Left lung (tissue), 4 donors: ENCODE measurements at regions not wholly inside any gene's neighbourhood (a gene's known extent, or its start where the extent isn't known, plus 50 kb on each side); places are given as distances from the start of the nearest gene placed in this dataset.

Experiments
- ATAC-seq: fragments of 200-7000 bp; cut with Tn5 transposase; one replicate; pipeline ENCODE4 v1.9.1; 2020; ENCODE audit warnings: moderate library complexity
- DNase-seq, 4 donors: peaks; one replicate each; pipeline ENCODE4 v3.0.0-alpha.2; 2013 to 2020
- H3K27ac ChIP-seq, 2 donors: fragments of 200-600 bp; sonication (generic) in 1 of 2; one replicate each; pipeline versions ENCODE4 v1.5.0 to v1.8.0; 2020 to 2021
- H3K27me3 ChIP-seq, 2 donors: fragments of 200-600 bp; sonication (generic) in 1 of 2; one replicate each; pipeline versions ENCODE4 v1.5.0 to v1.8.0; 2020 to 2021
- H3K36me3 ChIP-seq, 2 donors: fragments of 200-600 bp; sonication (generic) in 1 of 2; one replicate each; pipeline versions ENCODE4 v1.5.0 to v1.8.0; 2020 to 2021
- H3K4me1 ChIP-seq, 2 donors: fragments of 200-600 bp; one replicate each; pipeline ENCODE4 v1.8.0; 2021
- H3K4me3 ChIP-seq, 2 donors: fragments of 200-600 bp; sonication (generic) in 1 of 2; one replicate each; pipeline versions ENCODE4 v1.5.0 to v1.8.0; 2020 to 2021; ENCODE audit warnings: mild to moderate bottlenecking in 1 of 2
- H3K9me3 ChIP-seq, 2 donors: fragments of 200-600 bp; sonication (generic) in 1 of 2; one replicate each; pipeline versions ENCODE4 v1.5.0 to v1.8.0; 2020 to 2021
- intact Hi-C, 2 donors: fragments of 100-400 bp; cut with DNase I; formaldehyde crosslinking; loops; one replicate each; pipeline versions ENCODE4 v1.11.2 to v1.14.2; 2022
- TF ChIP-seq, protein P1 (sequence below), 2 donors: fragments of 200-600 bp; sonication (generic) in 1 of 2; IDR thresholded peaks; one replicate each; pipeline versions ENCODE4 v1.5.0 to v1.8.0; 2021; ENCODE audit warnings: antibody characterized with exemption in 2 of 2
- donor health status: DM: no; HTN: yes; CAD: no.
- donor health status: DM: no; HTN: no; CAD: no.

GRCh38 chr2:217193431-217194340 lies 333.8 kb upstream of the TNP1 start:
- H3K36me3 ChIP-seq, result no peaks in the 10 kb centered on the region
- no peaks in the 10 kb centered on the region for H3K27me3 ChIP-seq
- H3K9me3 ChIP-seq, result peaks cover 0 to 9% of the 10 kb centered on the region in 2 donors
- DNase-seq (no peak), ATAC-seq (no peak)
- intact Hi-C loops, result no loop called here
- TF ChIP-seq, protein P1, sequence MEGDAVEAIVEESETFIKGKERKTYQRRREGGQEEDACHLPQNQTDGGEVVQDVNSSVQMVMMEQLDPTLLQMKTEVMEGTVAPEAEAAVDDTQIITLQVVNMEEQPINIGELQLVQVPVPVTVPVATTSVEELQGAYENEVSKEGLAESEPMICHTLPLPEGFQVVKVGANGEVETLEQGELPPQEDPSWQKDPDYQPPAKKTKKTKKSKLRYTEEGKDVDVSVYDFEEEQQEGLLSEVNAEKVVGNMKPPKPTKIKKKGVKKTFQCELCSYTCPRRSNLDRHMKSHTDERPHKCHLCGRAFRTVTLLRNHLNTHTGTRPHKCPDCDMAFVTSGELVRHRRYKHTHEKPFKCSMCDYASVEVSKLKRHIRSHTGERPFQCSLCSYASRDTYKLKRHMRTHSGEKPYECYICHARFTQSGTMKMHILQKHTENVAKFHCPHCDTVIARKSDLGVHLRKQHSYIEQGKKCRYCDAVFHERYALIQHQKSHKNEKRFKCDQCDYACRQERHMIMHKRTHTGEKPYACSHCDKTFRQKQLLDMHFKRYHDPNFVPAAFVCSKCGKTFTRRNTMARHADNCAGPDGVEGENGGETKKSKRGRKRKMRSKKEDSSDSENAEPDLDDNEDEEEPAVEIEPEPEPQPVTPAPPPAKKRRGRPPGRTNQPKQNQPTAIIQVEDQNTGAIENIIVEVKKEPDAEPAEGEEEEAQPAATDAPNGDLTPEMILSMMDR (IDR thresholded peaks at IDR 0.05), result no peak
- H3K27ac ChIP-seq, result no peak overlapping the region
- no peak overlapping the region for H3K4me3 ChIP-seq
- H3K4me1 ChIP-seq, result no peaks in the 10 kb centered on the region

DNA sequence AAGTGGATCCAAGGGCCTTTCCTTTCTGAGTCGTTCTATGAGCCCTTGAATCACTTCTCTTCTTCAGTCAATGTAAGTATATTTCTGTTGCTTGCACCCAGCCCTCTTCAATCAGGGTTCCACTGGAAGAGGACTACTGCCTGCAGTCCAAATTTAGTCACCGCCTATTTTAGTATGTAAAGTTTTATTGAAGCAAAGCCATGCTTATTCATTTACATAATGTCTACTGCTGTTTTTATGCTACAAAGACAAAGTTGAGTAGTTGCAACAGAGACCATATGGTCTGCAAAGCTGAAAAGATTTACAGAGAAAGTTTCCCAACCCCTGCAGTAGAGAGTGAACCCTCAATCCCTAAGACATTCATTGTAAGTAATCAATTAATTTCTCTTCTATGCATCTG lies 332.5 kb upstream of the TNP1 start:
- Histone ChIP-seq H3K9me3 (peaks cover 0 to 9% of the 10 kb centered on the region in 2 donors), H3K4me1 (no peaks in the 10 kb centered on the region), H3K4me3 (no peak overlapping the region), H3K27ac (no peak overlapping the region), H3K36me3 (no peaks in the 10 kb centered on the region), H3K27me3 (no peaks in the 10 kb centered on the region)
- TF ChIP-seq, protein P1 (IDR thresholded peaks at IDR 0.05), result no peak
- intact Hi-C loops, result no loop called here
- ATAC-seq (no peak), DNase-seq (no peak)

DNA sequence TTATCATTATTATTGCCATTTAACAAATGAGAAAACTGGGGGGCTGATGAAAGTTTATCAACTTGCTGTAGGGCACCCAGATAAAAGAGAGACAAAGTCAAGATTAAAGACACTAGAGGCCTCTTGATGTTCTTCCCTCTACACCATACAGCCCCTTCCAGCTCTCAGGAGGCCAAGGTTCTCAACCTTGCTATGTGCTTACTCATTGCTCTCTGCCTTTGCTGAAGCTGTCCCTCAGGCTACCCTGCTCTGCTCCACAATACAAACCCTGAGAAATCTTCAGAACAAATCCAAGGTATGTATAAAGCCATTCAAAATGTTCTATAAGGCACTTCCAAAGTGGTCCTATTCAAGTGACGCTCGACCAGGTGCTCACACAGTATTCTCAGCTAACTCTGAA lies 329.9 kb upstream of the TNP1 start:
- intact Hi-C loops, result no loop called here
- H3K4me1 ChIP-seq, result no peaks in the 10 kb centered on the region
- no peak overlapping the region for H3K27ac ChIP-seq
- TF ChIP-seq, protein P1 (IDR thresholded peaks at IDR 0.05), result no peak
- no peaks in the 10 kb centered on the region for H3K36me3 ChIP-seq
- DNase-seq, result no peak
- no peaks in the 10 kb centered on the region for H3K9me3 ChIP-seq
- no peaks in the 10 kb centered on the region for H3K27me3 ChIP-seq
- ATAC-seq, result no peak
- no peak overlapping the region for H3K4me3 ChIP-seq

- intact Hi-C loops, result no loop called here
- H3K9me3 ChIP-seq, result no peaks in the 10 kb centered on the region
- DNase-seq (no peak), ATAC-seq (no peak)
- H3K27me3 ChIP-seq, result no peaks in the 10 kb centered on the region
- no peaks in the 10 kb centered on the region for H3K4me1 ChIP-seq
- H3K4me3 ChIP-seq, result no peak overlapping the region
- TF ChIP-seq, protein P1 (IDR thresholded peaks at IDR 0.05), result no peak
- no peak overlapping the region for H3K27ac ChIP-seq
- no peaks in the 10 kb centered on the region for H3K36me3 ChIP-seq
Measured at GRCh38 chr2:217189131-217189530, 329.3 kb upstream of the TNP1 start.

GRCh38 chr2:217186668-217187159 lies 326.9 kb upstream of the TNP1 start:
- no peak overlapping the region for H3K27ac ChIP-seq
- H3K9me3 ChIP-seq, result no peaks in the 10 kb centered on the region
- ATAC-seq, result no peak
- H3K27me3 ChIP-seq, result no peaks in the 10 kb centered on the region
- TF ChIP-seq, protein P1 (IDR thresholded peaks at IDR 0.05), result no peak
- H3K4me1 ChIP-seq, result no peaks in the 10 kb centered on the region
- no peak overlapping the region for H3K4me3 ChIP-seq
- H3K36me3 ChIP-seq, result no peaks in the 10 kb centered on the region
- DNase-seq, result no peak
- intact Hi-C loops, result no loop called here
